ENCODE measurements at regions not wholly inside any gene's neighbourhood (a gene's known extent, or its start where the extent isn't known, plus 50 kb on each side); places are given as distances from the start of the nearest gene placed in this dataset.
"Not testable (repeated sequence)": the region's sequence is repeated elsewhere in the genome, so short reads cannot be mapped to it uniquely, and the experiment has no call there.

GRCh38 chr14:28983279-28983678 lies 216.7 kb downstream of the FOXG1 start:
- Histone ChIP-seq H3K27me3 (ENCODE audit: insufficient read depth, poor library complexity, severe bottlenecking) (no peaks in the 10 kb centered on the region), H3K4me3 (replicated peaks; ENCODE audit: insufficient read depth, low read length) (no peak overlapping the region), H3K27ac (replicated peaks) (no peak overlapping the region)
- no peak for DNase-seq (ENCODE audit: low read depth in 1 of 2, low spot score in 1 of 2)
- no peak for TF ChIP-seq POLR2AphosphoS5 (IDR thresholded peaks at IDR 0.05; ENCODE audit: low read depth)
- no peak for TF ChIP-seq CTCF (IDR thresholded peaks at IDR 0.05; ENCODE audit: insufficient read depth, low read length)
- no peak for TF ChIP-seq SPI1 (IDR thresholded peaks at IDR 0.05; ENCODE audit: borderline replicate concordance, low read depth)
- TF ChIP-seq REST (IDR thresholded peaks at IDR 0.05; ENCODE audit: insufficient replicate concordance, low read depth) = no peak
- TF ChIP-seq GABPA (IDR thresholded peaks at IDR 0.05; ENCODE audit: low read depth) = no peak

- no peak overlapping the region for H3K4me3 ChIP-seq (replicated peaks; ENCODE audit: insufficient read depth, low read length)
- H3K27me3 ChIP-seq (ENCODE audit: insufficient read depth, poor library complexity, severe bottlenecking) = no peaks in the 10 kb centered on the region
- no peak for TF ChIP-seq GABPA (IDR thresholded peaks at IDR 0.05; ENCODE audit: low read depth)
- TF ChIP-seq REST (IDR thresholded peaks at IDR 0.05; ENCODE audit: insufficient replicate concordance, low read depth) = no peak
- TF ChIP-seq SPI1 (IDR thresholded peaks at IDR 0.05; ENCODE audit: borderline replicate concordance, low read depth) = no peak
- TF ChIP-seq POLR2AphosphoS5 (IDR thresholded peaks at IDR 0.05; ENCODE audit: low read depth) = no peak
- TF ChIP-seq CTCF (IDR thresholded peaks at IDR 0.05; ENCODE audit: insufficient read depth, low read length) = no peak
- DNase-seq (ENCODE audit: low read depth in 1 of 2, low spot score in 1 of 2) = no peak
- H3K27ac ChIP-seq (replicated peaks) = no peak overlapping the region
Measured at GRCh38 chr14:28987516-28987915, 220.9 kb downstream of the FOXG1 start.

- not testable (repeated sequence) for DNase-seq (ENCODE audit: low read depth in 1 of 2, low spot score in 1 of 2); H3K4me3 ChIP-seq (replicated peaks; ENCODE audit: insufficient read depth, low read length); H3K27me3 ChIP-seq (ENCODE audit: insufficient read depth, poor library complexity, severe bottlenecking); H3K27ac ChIP-seq (replicated peaks)
Measured at GRCh38 chr14:28997196-28997595, 230.6 kb downstream of the FOXG1 start.

- TF ChIP-seq REST (IDR thresholded peaks at IDR 0.05; ENCODE audit: insufficient replicate concordance, low read depth) (no peak), SPI1 (IDR thresholded peaks at IDR 0.05; ENCODE audit: borderline replicate concordance, low read depth) (no peak), CTCF (IDR thresholded peaks at IDR 0.05; ENCODE audit: insufficient read depth, low read length) (no peak), POLR2AphosphoS5 (IDR thresholded peaks at IDR 0.05; ENCODE audit: low read depth) (no peak), GABPA (IDR thresholded peaks at IDR 0.05; ENCODE audit: low read depth) (no peak)
- DNase-seq (ENCODE audit: low read depth in 1 of 2, low spot score in 1 of 2) = no peak
- Histone ChIP-seq H3K4me3 (replicated peaks; ENCODE audit: insufficient read depth, low read length) (no peak overlapping the region), H3K27ac (replicated peaks) (no peak overlapping the region), H3K27me3 (ENCODE audit: insufficient read depth, poor library complexity, severe bottlenecking) (no peaks in the 10 kb centered on the region)
Measured at GRCh38 chr14:28999656-29000055, 233.1 kb downstream of the FOXG1 start.
